ENCODE measurements at regions not wholly inside any gene's neighbourhood (a gene's known extent, or its start where the extent isn't known, plus 50 kb on each side); places are given as distances from the start of the nearest gene placed in this dataset.
"Not testable (repeated sequence)": the region's sequence is repeated elsewhere in the genome, so short reads cannot be mapped to it uniquely, and the experiment has no call there.

DNA sequence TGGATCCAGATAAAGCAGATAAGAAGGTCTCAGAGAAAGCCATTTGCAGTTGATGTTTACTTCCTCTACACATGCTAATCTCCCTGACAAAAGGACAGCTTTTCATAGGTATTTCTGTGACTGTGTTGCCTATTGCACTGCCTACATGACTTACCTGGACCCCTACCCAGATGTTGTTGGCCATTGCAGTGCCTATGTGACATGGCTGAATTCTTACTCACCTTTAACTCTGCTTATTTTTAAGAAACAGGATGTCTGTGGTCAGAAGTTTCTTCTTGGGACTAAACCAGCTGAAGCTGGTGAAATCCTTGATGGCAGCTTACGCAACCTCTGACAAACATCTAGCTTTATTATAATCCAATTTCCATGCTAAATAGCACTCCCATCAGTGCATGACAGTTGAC is 50.7 kb downstream of the PPIAL4D start:
- no CpG with 5 or more reads among the region's 1 CpG for WGBS (ENCODE audit: insufficient coverage)
- H3K27ac Mint-ChIP-seq; H3K36me3 ChIP-seq (ENCODE audit: control insufficient read depth, insufficient read depth, low read length): not testable (repeated sequence)

DNA sequence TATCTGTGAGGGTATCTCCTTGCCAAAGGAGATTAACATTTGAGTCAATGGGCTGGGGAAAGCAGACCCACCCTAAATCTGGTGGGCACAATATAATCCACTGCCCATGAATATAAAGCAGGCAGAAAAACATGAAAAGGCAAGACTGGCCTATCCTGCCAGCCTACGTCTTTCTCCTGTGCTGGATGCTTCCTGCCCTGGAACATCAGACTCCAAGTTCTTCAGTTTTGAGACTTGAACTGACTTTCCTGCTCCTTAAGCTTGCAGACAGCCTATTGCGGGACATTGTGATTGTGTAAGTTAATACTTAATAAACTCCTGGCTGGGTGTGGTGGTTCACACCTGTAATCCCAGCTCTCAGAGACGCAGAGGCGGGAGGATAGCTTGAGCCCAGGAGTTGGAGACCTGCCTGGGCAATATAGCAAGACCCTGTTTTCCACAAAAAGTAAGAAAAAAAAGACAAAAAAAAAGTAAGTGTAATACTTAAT is 52.4 kb downstream of the PPIAL4D start:
- H3K4me3 Mint-ChIP-seq; H3K36me3 ChIP-seq (ENCODE audit: control insufficient read depth, insufficient read depth, low read length); H3K9me3 Mint-ChIP-seq: not testable (repeated sequence)

More for the DNA sequence above, 50.7 kb downstream of the PPIAL4D start:
- peak; percentile 57 to 71 (median 67) for ATAC-seq
- H3K27ac ChIP-seq (ENCODE audit: low read length); DNase-seq; H3K4me1 ChIP-seq (ENCODE audit: control insufficient read depth, insufficient read depth, low read length); H3K27me3 ChIP-seq (ENCODE audit: control insufficient read depth, insufficient read depth, low read length); H3K4me1 Mint-ChIP-seq; H3K4me3 ChIP-seq (ENCODE audit: low read length); intact Hi-C loops (cut with micrococcal nuclease); H3K9me3 Mint-ChIP-seq; H3K9me3 ChIP-seq (ENCODE audit: control insufficient read depth, insufficient read depth, low read length); H3K27me3 Mint-ChIP-seq (ENCODE audit: low read depth in 2 of 2); H3K36me3 Mint-ChIP-seq: not testable (repeated sequence)
- peak overlapping the region; percentile 9 for H3K4me3 Mint-ChIP-seq

DNA sequence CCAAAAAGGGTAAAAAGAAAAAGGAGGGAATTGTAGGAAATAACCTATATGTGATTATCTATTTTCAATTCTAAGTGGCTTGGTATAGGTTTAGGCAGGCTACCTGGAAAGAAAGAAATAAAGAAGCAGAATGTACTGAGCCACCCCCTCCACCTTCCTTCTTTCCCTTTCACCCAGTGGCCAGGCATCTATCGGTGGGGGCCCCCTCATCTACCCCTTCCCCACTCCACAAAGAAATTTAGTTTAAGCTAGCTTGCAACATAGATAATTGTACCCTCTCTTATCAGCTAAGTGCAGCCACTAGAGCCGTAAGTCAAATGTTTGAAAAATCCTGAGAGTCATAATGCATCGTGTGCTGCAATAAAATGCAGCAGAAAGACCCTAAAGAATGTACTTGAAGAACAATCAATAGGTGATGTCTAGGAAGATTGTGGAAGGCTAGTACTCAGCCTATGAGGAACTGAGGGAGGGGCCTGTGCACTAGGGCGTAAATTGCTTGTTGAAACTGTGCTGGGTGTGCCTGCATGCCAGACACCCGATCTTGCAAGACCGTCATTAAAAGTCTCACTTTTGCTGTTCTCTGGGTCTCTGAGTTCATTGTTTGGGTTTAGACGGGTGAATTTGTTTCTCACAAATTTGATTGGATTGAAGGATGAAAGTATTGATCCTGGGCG is 53.0 kb downstream of the PPIAL4D start:
- 89% methylated on average over 2 of the region's 8 CpGs for WGBS (ENCODE audit: insufficient coverage)
- H3K9me3 ChIP-seq (ENCODE audit: control insufficient read depth, insufficient read depth, low read length); H3K36me3 Mint-ChIP-seq; H3K4me1 ChIP-seq (ENCODE audit: control insufficient read depth, insufficient read depth, low read length); H3K4me3 ChIP-seq (ENCODE audit: low read length); H3K9me3 Mint-ChIP-seq; H3K36me3 ChIP-seq (ENCODE audit: control insufficient read depth, insufficient read depth, low read length); H3K27me3 Mint-ChIP-seq (ENCODE audit: low read depth in 2 of 2); H3K27ac ChIP-seq (ENCODE audit: low read length); H3K27me3 ChIP-seq (ENCODE audit: control insufficient read depth, insufficient read depth, low read length); intact Hi-C loops (cut with micrococcal nuclease); H3K4me1 Mint-ChIP-seq: not testable (repeated sequence)
- H3K27ac Mint-ChIP-seq = peak overlapping the region; percentile 61 to 67
- ATAC-seq = peak in 1 of 3 donors; percentile 32
- DNase-seq = peak in 1 of 2 donors; percentile 33
- H3K4me3 Mint-ChIP-seq = peak overlapping the region; percentile 35

More for the DNA sequence above, 52.4 kb downstream of the PPIAL4D start:
- DNase-seq; H3K27me3 Mint-ChIP-seq (ENCODE audit: low read depth in 2 of 2); H3K36me3 Mint-ChIP-seq; H3K27me3 ChIP-seq (ENCODE audit: control insufficient read depth, insufficient read depth, low read length); ATAC-seq; H3K27ac ChIP-seq (ENCODE audit: low read length); H3K9me3 ChIP-seq (ENCODE audit: control insufficient read depth, insufficient read depth, low read length); H3K4me1 ChIP-seq (ENCODE audit: control insufficient read depth, insufficient read depth, low read length); H3K4me1 Mint-ChIP-seq; H3K4me3 ChIP-seq (ENCODE audit: low read length); intact Hi-C loops (cut with micrococcal nuclease): not testable (repeated sequence)
- WGBS (ENCODE audit: insufficient coverage) = no CpG with 5 or more reads among the region's 4 CpGs
- peak overlapping the region; percentile 61 to 67 for H3K27ac Mint-ChIP-seq

DNA sequence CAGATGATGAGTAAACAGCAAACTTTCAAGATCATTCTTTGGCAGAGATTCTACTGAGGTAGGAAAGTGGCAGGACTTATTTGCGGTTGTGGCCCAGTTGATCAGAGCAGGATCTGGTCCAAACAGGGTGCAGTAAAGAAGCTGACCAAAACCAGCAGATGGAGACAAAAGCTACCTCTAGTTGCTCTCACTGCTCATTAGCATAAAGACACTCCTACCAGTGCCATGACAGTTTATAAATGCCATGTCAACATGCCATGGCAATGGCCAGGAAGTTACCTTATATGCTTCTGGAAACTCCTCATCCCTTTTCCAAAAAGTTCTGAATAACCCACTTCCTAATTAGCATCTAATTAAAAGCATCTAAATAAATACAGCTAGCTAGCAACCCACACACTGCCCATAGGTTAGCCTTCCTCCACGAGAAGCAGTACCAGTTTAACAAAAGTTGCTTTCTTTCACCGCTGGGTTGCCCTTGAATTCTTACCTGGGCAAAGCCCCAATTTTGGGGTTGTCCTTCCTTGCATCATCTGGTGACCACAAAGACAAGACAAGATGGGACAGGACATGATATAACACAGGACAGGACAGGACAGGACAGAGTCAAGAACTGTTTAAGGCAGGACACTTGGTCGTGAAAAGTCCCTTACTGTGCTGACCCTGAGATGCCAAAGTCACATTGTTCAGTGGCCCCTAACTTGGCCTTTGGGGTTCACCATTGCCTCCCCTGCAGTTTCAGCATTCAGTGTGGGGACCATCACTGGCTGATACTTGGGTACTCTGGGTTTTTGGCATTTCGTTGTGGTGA is 59.2 kb downstream of the PPIAL4D start:
- WGBS (ENCODE audit: insufficient coverage) = 100% methylated on average over 2 of the region's 5 CpGs
- H3K4me1 Mint-ChIP-seq; H3K9me3 ChIP-seq (ENCODE audit: control insufficient read depth, insufficient read depth, low read length); intact Hi-C loops (cut with micrococcal nuclease); H3K36me3 ChIP-seq (ENCODE audit: control insufficient read depth, insufficient read depth, low read length); H3K36me3 Mint-ChIP-seq; H3K27ac ChIP-seq (ENCODE audit: low read length); H3K27me3 ChIP-seq (ENCODE audit: control insufficient read depth, insufficient read depth, low read length); H3K27me3 Mint-ChIP-seq (ENCODE audit: low read depth in 2 of 2); H3K4me3 Mint-ChIP-seq; H3K9me3 Mint-ChIP-seq; H3K4me1 ChIP-seq (ENCODE audit: control insufficient read depth, insufficient read depth, low read length); H3K4me3 ChIP-seq (ENCODE audit: low read length): not testable (repeated sequence)
- peak in 1 of 2 donors; percentile 5 for DNase-seq
- peak; percentile 83 to 97 (median 95) for ATAC-seq
- H3K27ac Mint-ChIP-seq = peak overlapping the region in 1 of 2 donors; percentile 29

DNA sequence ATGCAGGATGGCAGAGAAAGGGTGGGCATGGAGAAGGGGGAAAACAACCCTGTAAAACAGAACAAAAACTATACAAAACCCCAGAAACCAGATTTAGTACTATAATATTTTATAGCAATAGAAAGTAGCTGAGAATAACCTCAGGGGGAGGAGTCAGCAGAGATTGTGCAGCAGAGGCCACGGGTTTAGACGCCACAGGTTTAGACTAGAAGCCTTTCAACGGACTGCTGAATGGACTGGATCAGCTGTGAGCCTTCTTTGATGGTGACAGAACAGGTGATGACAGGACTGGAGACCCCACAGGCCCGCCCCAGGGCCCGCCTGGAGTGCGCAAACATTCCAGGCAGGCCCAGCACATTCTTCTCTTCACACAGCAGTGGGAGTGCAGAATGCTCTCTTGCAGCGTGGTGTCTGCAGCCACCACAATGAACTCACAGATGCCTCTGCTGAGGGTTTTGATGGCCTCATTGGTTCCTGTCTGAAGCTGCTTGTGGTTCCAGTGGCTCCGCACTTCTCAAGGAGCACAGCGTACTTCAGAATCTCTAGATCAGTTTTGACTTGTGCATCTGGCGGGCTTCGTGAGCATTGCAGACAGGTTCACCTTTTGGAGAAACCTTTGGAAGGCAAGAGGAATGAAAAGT is 65.6 kb downstream of the PPIAL4D start:
- H3K9me3 Mint-ChIP-seq; H3K4me1 Mint-ChIP-seq; H3K9me3 ChIP-seq (ENCODE audit: control insufficient read depth, insufficient read depth, low read length); DNase-seq; H3K4me3 Mint-ChIP-seq; H3K36me3 Mint-ChIP-seq; H3K27me3 ChIP-seq (ENCODE audit: control insufficient read depth, insufficient read depth, low read length); H3K36me3 ChIP-seq (ENCODE audit: control insufficient read depth, insufficient read depth, low read length); H3K27ac Mint-ChIP-seq; H3K27ac ChIP-seq (ENCODE audit: low read length); intact Hi-C loops (cut with micrococcal nuclease); H3K27me3 Mint-ChIP-seq (ENCODE audit: low read depth in 2 of 2); H3K4me3 ChIP-seq (ENCODE audit: low read length); H3K4me1 ChIP-seq (ENCODE audit: control insufficient read depth, insufficient read depth, low read length): not testable (repeated sequence)
- peak; percentile 81 to 97 (median 89) for ATAC-seq
- WGBS (ENCODE audit: insufficient coverage) = 53% methylated on average over 6 of the region's 11 CpGs

DNA sequence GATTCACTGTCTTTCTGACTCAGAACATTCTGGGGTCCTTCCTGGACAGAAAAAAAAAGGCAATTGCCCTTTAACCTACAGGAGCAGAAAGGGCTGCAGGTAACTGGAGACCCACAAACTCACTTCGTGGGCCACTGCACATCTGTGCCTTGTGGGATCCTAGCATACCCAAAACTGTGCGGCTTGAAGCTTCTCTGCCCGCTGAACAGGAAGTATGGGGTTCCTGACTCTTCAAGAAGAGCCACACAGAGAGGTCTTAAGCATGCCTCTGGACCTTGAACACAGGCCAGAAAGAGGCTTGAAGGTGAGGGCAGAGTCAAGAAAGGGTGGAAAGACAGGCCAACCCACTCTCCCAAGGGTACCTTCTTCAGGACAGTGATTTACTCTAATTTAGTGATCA is 67.6 kb downstream of the PPIAL4D start:
- not testable (repeated sequence) for ATAC-seq; H3K36me3 ChIP-seq (ENCODE audit: control insufficient read depth, insufficient read depth, low read length)

DNA sequence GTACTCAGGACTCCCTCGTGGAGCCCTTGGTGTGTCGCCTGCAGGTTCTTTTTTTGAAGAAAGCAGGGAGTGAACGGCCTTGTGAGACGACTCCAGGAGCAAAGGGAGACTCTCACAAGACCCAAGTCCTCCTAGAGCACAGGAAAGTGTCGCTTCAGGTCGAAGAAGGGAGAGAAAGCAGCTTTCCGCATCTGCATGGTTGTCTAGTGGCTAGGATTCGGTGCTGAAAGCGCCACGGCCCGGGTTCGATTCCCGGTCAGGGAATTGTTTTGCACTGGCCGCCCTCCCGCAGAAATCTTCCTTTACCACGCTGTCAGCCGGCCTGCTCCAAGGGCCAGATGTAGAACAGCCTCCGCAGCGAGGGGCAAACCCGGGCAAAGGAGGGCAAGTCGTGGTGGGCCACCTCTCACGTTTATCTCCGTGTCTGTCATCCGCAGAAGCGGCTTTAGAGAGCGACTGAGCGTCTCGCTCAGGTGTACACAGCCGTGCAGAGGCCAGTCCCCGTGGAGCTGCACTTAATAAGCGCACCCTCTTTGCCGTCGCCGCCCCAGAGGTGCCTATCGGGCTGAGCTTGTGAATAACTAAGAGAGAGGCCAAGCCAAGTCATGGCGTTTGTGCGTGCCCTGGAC is 72.6 kb downstream of the FAM72D start:
- H3K27ac ChIP-seq (ENCODE audit: low read length); H3K27me3 ChIP-seq (ENCODE audit: control insufficient read depth, insufficient read depth, low read length); H3K4me3 ChIP-seq (ENCODE audit: low read length); H3K27me3 Mint-ChIP-seq (ENCODE audit: low read depth in 2 of 2); H3K36me3 ChIP-seq (ENCODE audit: control insufficient read depth, insufficient read depth, low read length); H3K4me3 Mint-ChIP-seq; intact Hi-C loops (cut with micrococcal nuclease); H3K9me3 ChIP-seq (ENCODE audit: control insufficient read depth, insufficient read depth, low read length); H3K4me1 ChIP-seq (ENCODE audit: control insufficient read depth, insufficient read depth, low read length); H3K36me3 Mint-ChIP-seq; H3K9me3 Mint-ChIP-seq: not testable (repeated sequence)
- DNase-seq = peak in 1 of 2 donors; percentile 4
- H3K27ac Mint-ChIP-seq = peak overlapping the region in 1 of 2 donors; percentile 49
- WGBS (ENCODE audit: insufficient coverage) = 84% methylated on average over 14 of the region's 37 CpGs
- peak in 1 of 3 donors; percentile 42 for ATAC-seq
- H3K4me1 Mint-ChIP-seq = peaks cover 0 to 11% of the 10 kb centered on the region in 2 donors

More for the DNA sequence above, 67.6 kb downstream of the PPIAL4D start:
- H3K27ac ChIP-seq (ENCODE audit: low read length); H3K4me1 Mint-ChIP-seq; H3K27ac Mint-ChIP-seq; H3K36me3 Mint-ChIP-seq; H3K4me3 ChIP-seq (ENCODE audit: low read length); DNase-seq; H3K9me3 ChIP-seq (ENCODE audit: control insufficient read depth, insufficient read depth, low read length); H3K4me1 ChIP-seq (ENCODE audit: control insufficient read depth, insufficient read depth, low read length); H3K4me3 Mint-ChIP-seq; H3K27me3 ChIP-seq (ENCODE audit: control insufficient read depth, insufficient read depth, low read length); intact Hi-C loops (cut with micrococcal nuclease); H3K9me3 Mint-ChIP-seq; H3K27me3 Mint-ChIP-seq (ENCODE audit: low read depth in 2 of 2): not testable (repeated sequence)
- WGBS (ENCODE audit: insufficient coverage) = no CpG with 5 or more reads among the region's 3 CpGs
